ENCODE measurements at regions not wholly inside any gene's neighbourhood (a gene's known extent, or its start where the extent isn't known, plus 50 kb on each side); places are given as distances from the start of the nearest gene placed in this dataset.

- TF ChIP-seq EZH2 (IDR thresholded peaks at IDR 0.05; ENCODE audit: low read length, missing control alignments) (no peak), CTCF (conservative IDR thresholded peaks at IDR 0.05 in 1 of 2, IDR thresholded peaks at IDR 0.05 in 1 of 2; ENCODE audit: low read depth in 1 of 2, low read length in 2 of 2) (no peak)
Observed at GRCh38 chr11:87628957-87629356, 546.3 kb downstream of the RAB38 start.
